ENCODE measurements at regions not wholly inside any gene's neighbourhood (a gene's known extent, or its start where the extent isn't known, plus 50 kb on each side); places are given as distances from the start of the nearest gene placed in this dataset.

DNA sequence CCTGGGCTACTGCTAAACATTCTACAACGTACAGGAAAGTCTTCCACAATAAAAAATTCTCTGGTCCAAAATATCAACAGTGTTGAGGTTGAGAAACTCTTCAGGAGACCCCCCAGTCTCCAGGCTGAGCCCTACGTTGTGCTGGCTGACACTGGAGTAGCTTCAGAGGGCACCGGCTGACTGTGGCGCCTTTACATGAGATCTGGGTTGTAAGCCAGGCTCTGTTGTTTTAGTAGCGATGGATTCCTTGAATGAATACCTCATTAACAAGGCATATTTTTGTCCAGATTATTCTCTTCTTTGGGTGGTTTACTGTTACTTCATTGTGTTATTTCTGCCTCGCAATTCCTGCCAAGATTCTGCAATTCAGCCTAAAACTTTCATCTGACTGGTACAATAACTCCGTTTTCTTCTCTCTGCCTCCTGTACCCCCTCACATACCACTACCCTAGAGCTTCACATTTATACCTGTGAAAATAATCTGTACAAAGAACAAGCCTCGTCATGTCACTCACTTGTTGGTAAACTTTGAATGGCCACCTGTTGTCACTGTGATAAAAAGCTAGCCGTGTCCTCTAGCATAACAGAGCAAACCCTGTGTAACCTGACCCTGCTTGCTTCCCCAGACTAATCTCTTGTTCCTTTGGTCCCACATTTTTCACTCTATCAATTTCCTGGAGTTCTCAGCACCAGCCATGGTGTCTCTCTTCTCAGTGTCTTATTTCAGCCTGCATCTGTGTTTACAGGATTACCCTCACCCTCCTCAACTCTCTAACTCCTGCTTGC lies 1476.1 kb upstream of the TENM3 start:
- DNase-seq, result no peak

GRCh38 chr4:180768610-180769009 lies 1474.6 kb upstream of the TENM3 start:
- DNase-seq, result no peak

GRCh38 chr4:180769791-180770190 lies 1473.4 kb upstream of the TENM3 start:
- no peak for DNase-seq

DNA sequence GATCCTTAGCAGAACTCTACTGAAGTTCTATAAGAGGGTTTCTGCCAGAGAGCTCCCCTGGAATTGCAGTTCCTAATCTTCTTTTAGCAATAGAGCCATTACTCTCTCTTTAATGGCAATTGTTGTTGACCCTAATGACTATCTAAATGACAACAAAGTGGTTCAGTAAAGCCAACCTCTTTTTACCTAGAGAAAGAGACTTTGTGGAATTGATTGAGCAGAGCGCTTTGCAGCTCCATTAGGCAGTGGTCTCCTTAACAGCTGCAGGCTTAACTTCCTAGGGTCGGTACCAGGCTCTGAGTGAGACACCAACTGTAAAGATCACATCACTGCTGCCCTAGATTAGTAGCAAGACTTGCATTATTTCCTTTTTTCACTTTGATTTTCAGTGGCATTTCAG lies 1472.9 kb upstream of the TENM3 start:
- no peak for DNase-seq

- DNase-seq, result no peak
These were observed 1458.3 kb upstream of the TENM3 start for GRCh38 chr4:180784940-180785339.

DNA sequence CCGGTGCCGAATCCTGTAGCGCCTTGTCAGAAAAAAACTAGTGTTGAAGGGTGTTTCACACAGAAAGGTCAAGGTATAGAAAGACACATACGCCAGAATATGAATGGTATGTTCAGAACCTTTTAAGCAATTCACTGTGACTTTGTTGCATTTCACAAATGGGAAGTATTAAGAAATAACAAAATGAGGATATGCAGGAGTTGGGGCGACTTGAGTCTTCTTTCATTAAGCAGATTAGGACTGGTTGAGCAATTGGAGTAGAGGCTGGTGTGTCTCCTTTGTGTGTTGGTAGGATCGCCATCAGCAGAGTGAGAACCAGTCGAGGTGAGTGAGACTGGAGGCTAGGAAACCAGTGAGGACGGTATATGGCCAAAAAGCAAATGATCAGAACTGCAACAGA lies 1454.5 kb upstream of the TENM3 start:
- no peak for DNase-seq

DNA sequence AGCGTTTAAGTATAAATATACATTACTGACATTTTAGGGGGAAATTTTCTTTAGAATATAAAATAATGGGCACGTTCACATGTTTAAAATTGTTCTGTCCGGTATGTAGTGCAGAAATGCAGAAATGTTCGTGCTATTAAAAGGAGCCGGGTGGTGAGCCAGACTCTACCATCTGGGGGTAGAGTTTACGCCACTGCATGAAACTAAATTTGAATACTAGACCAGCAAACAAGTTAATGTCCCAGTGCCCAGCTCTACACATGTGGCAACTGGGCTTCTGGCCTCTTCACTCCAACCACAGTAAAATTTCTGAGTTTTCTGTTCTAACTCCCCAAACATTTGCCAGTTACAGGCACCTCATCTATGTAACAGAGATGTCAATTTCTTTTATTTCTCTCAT lies 1453.3 kb upstream of the TENM3 start:
- no peak for DNase-seq

- no peak for DNase-seq
These were observed 1452.7 kb upstream of the TENM3 start for GRCh38 chr4:180790471-180790870.

DNA sequence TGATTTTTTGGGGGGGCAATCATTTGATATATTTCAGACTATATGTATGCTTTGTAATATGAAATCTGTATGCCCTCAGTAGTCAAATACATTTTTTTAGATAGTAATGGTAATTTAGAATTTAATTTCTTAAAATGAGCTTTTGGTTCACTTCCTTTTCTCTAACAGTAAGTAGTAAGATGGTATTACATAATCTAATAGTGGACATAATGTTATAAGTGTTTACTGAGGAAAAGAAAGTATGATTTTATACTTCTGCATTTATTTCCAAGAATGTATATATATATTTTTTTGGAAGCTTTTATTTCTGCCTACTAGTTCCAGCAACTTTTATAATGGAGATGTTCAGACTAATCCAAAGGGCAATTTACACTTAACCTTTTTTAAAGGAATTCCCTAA lies 1450.7 kb upstream of the TENM3 start:
- DNase-seq, result no peak

- no peak for DNase-seq
These were observed 1448.9 kb upstream of the TENM3 start for GRCh38 chr4:180794333-180794732.

DNA sequence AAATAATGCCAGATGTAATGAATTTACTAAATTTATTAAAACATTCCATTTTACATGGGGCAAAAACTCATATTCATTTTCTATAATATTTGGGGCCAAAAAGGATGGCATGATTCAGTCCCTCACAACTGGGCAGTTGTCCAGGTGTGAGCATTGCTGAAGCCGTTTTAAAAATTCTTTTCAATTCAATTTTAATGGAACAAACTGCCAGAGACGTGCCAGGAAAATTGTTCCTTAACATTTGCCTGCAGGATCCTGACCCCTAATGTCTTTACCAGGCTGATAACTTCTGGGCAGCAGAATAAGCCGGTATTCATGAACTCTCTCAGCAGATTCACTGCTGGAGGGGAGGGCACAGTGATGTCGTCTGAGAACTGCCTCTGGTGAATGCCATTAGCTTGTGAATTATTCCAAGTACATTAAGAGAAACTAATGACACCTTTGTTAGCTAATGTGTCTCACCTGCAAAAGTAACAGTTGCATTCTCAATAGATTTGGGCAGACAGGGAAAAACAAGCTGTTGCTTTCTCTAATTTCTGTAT lies 1445.1 kb upstream of the TENM3 start:
- no peak for DNase-seq

- no peak for DNase-seq
These were observed 1443.4 kb upstream of the TENM3 start for GRCh38 chr4:180799798-180800197.

GRCh38 chr4:180805101-180805500 lies 1438.1 kb upstream of the TENM3 start:
- DNase-seq, result no peak

DNA sequence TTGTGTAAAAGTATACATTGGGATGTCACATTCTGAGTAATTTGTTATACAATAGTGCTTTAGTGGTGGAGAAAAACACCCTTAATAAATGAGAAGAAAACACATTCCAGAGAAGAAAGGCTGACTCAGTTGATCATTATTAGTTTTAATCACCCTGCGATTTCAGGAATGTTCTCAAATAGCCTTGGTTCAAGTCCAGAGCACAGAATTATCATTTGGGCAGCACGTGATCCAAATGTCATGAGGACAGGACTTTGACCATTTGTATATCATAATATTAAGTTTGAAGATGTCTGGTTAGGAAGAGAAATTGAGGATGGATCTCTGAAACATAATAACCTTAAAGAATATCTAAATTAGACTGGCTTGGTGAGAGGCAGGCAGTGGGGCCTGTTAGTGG lies 1434.3 kb upstream of the TENM3 start:
- no peak for DNase-seq

- DNase-seq, result no peak
These were observed 1433.8 kb upstream of the TENM3 start for GRCh38 chr4:180809439-180809838.

- peak; percentile 12 for DNase-seq
These were observed 1432.6 kb upstream of the TENM3 start for GRCh38 chr4:180810581-180810980.

DNA sequence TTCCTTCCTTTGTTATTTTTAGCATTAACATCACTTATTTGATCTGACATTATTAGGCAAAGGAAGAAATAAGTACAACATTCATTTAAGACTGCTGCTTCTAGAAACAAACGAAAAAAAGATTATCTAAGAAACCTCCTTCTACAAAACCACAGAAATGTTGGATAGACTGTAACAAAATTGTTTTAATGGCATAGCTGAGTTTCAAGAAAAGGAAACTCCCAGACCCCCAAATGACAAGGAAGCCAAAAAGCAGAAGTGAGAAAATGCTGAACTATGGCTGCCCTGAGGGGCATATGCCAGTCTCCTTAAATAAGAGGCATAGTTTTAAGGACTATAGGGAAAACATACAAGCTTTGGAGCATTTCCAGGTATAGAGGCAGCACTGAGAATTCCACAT lies 1431.6 kb upstream of the TENM3 start:
- no peak for DNase-seq

GRCh38 chr4:180812783-180813182 lies 1430.4 kb upstream of the TENM3 start:
- DNase-seq, result no peak

GRCh38 chr4:180814875-180815417 lies 1428.3 kb upstream of the TENM3 start:
- no peak for DNase-seq

DNA sequence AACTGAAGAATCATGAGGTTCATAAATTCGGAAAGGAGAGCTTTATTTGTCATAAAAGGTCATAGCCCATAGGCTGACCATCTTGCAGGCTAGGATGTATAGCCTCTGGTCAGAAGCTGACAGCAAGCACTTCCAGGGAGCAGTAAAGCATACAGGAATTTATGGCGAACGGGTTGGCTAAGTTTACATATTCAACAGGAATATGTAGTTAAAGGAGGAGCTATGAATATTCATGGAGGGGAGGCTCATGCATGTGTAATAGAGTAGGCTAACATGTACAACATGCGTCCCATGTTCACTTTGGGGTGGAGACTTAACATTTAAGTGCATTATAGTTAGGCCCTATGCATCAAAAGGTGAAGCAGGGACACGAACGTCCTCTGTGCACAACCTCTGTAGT lies 1425.7 kb upstream of the TENM3 start:
- DNase-seq, result no peak

GRCh38 chr4:180823108-180823507 lies 1420.1 kb upstream of the TENM3 start:
- DNase-seq, result peak; percentile 17

- peak; percentile 18 for DNase-seq
These were observed 1415.8 kb upstream of the TENM3 start for GRCh38 chr4:180827232-180828009.

DNA sequence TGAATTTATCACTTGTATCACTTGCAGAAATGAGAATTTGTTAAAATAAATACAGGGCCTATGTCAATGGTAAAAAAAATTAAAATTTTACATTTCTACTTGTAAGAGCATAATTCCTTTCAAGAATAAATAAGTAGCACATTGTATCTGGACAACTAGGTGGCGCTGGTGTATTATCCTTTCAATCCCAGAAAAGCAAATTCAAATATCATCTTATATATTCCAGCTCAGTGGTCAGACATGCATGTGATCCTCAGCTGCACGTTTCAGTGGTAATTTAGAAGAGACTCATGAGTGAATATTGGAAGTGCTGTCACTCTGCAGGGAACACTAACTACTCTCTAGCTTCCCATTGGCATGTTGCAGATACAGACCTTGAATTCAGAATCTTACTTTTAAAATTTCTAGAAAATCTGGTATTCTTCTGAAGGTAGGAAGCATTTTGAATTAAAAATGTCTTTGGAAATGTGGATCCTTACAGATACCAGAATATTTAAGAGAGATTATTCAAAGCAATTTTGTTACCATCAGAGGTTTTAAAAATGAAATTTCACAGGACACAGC lies 1414.7 kb upstream of the TENM3 start:
- DNase-seq, result peak; percentile 77
